ENCODE measurements at regions not wholly inside any gene's neighbourhood (a gene's known extent, or its start where the extent isn't known, plus 50 kb on each side); places are given as distances from the start of the nearest gene placed in this dataset.

- TF ChIP-seq EZH2phosphoT487 (IDR thresholded peaks at IDR 0.05; ENCODE audit: low read depth) (no peak), CTCF (IDR thresholded peaks at IDR 0.05; ENCODE audit: low read depth, low read length) (no peak)
Observed at GRCh38 chr12:98073610-98074009, 441.8 kb upstream of the TMPO start.

Measured in OCI-LY3 (cell line).